Endodermal cell (in vitro differentiated cells): ENCODE measurements at regions not wholly inside any gene's neighbourhood (a gene's known extent, or its start where the extent isn't known, plus 50 kb on each side); places are given as distances from the start of the nearest gene placed in this dataset.

Experiments
- DNase-seq: peaks from one replicate; pipeline ENCODE4 v3.0.0-alpha.2; 2017
- H3K27ac ChIP-seq: 2 replicates; pipeline ENCODE4 v1.5.1; 2013; ENCODE audit warnings: mild to moderate bottlenecking, low read depth, low read length, moderate library complexity
- H3K27me3 ChIP-seq: 2 replicates; pipeline ENCODE4 v1.6.1; 2013; ENCODE audit warnings: mild to moderate bottlenecking, low read length, moderate library complexity; ENCODE audit not compliant: insufficient read depth, control insufficient read depth, poor library complexity, severe bottlenecking
- H3K36me3 ChIP-seq: 2 replicates; pipeline ENCODE4 v1.7.0; 2013; ENCODE audit warnings: mild to moderate bottlenecking, low read length, moderate library complexity; ENCODE audit not compliant: control insufficient read depth, insufficient read depth
- H3K4me1 ChIP-seq: one replicate; pipeline ENCODE4 v1.7.0; 2013; ENCODE audit warnings: low read length; ENCODE audit not compliant: control insufficient read depth, insufficient read depth
- H3K4me3 ChIP-seq: 2 replicates; pipeline ENCODE4 v1.5.1; 2013; ENCODE audit warnings: mild to moderate bottlenecking, low read length, moderate library complexity
- H3K9ac ChIP-seq: 2 replicates; pipeline ENCODE4 v1.6.1; 2013; ENCODE audit warnings: mild to moderate bottlenecking, low read length, moderate library complexity; ENCODE audit not compliant: poor library complexity, severe bottlenecking; ENCODE audit errors: extremely low read depth
- H3K9me3 ChIP-seq: 2 replicates; pipeline ENCODE4 v1.6.1; 2013; ENCODE audit warnings: mild to moderate bottlenecking, low read length, moderate library complexity; ENCODE audit not compliant: control insufficient read depth
- H3K27ac Mint-ChIP-seq: 2 replicates; pipeline ENCODE4 v1.8.0; 2020; ENCODE audit warnings: mixed read lengths
- H3K27me3 Mint-ChIP-seq: 2 replicates; pipeline ENCODE4 v1.8.0; 2021; ENCODE audit warnings: mild to moderate bottlenecking, mixed read lengths; ENCODE audit not compliant: insufficient read depth
- H3K36me3 Mint-ChIP-seq: 2 replicates; pipeline ENCODE4 v1.8.0; 2020; ENCODE audit warnings: low read depth, mixed read lengths
- H3K4me1 Mint-ChIP-seq: 2 replicates; pipeline ENCODE4 v1.8.0; 2020; ENCODE audit warnings: mixed read lengths
- H3K4me3 Mint-ChIP-seq: 2 replicates; pipeline ENCODE4 v1.8.0; 2020; ENCODE audit warnings: mild to moderate bottlenecking, moderate library complexity, mixed read lengths
- H3K9me3 Mint-ChIP-seq: 2 replicates; pipeline ENCODE4 v1.8.0; 2020; ENCODE audit warnings: mild to moderate bottlenecking, mixed read lengths
- CTCF ChIP-seq: fragments of 200-600 bp; sonication (generic); conservative IDR thresholded peaks from 2 replicates; pipeline ENCODE4 v1.5.0; 2021; ENCODE audit warnings: antibody characterized with exemption, mild to moderate bottlenecking
- WGBS, 2 experiments: methylation state at CpG; one replicate each; pipeline versions ENCODE4 v1.1.5 to v1.1.7; 2013; ENCODE audit warnings: missing lambda C conversion rate in 2 of 2, mixed read lengths in 1 of 2; ENCODE audit not compliant: insufficient coverage in 1 of 2, insufficient read length in 1 of 2; 5-methylcytosine and 5-hydroxymethylcytosine counted together

- no peak overlapping the region for H3K4me3 Mint-ChIP-seq
- H3K4me1 ChIP-seq: no peaks in the 10 kb centered on the region
- no peaks in the 10 kb centered on the region for H3K27me3 ChIP-seq
- H3K27ac ChIP-seq: no peak overlapping the region
- no peaks in the 10 kb centered on the region for H3K36me3 Mint-ChIP-seq
- H3K9me3 Mint-ChIP-seq: peaks cover 15% of the 10 kb centered on the region
- no peak overlapping the region for H3K27ac Mint-ChIP-seq
- no peak for DNase-seq
- no peaks in the 10 kb centered on the region for H3K36me3 ChIP-seq
- H3K9me3 ChIP-seq: no peaks in the 10 kb centered on the region
- TF ChIP-seq CTCF: no peak
- no peak overlapping the region for H3K9ac ChIP-seq
- 90 to 94% methylated on average over 2 to 5 of the region's 5 CpGs for WGBS, 2 experiments
- no peaks in the 10 kb centered on the region for H3K4me1 Mint-ChIP-seq
- H3K27me3 Mint-ChIP-seq: no peaks in the 10 kb centered on the region
- no peak overlapping the region for H3K4me3 ChIP-seq
Observed at GRCh38 chr12:126358806-126359205, 1293.6 kb downstream of the AACS start.

GRCh38 chr12:126359216-126359615, 1294.0 kb downstream of the AACS start:
- H3K4me3 Mint-ChIP-seq: no peak overlapping the region
- Histone ChIP-seq H3K27me3 (no peaks in the 10 kb centered on the region), H3K4me1 (no peaks in the 10 kb centered on the region), H3K9ac (no peak overlapping the region), H3K4me3 (no peak overlapping the region), H3K36me3 (no peaks in the 10 kb centered on the region), H3K27ac (no peak overlapping the region), H3K9me3 (no peaks in the 10 kb centered on the region)
- H3K27me3 Mint-ChIP-seq: no peaks in the 10 kb centered on the region
- no peak for TF ChIP-seq CTCF
- peaks cover 11% of the 10 kb centered on the region for H3K9me3 Mint-ChIP-seq
- H3K27ac Mint-ChIP-seq: no peak overlapping the region
- no peak for DNase-seq
- no peaks in the 10 kb centered on the region for H3K4me1 Mint-ChIP-seq
- 88 to 89% methylated on average over 2 to 3 of the region's 3 CpGs for WGBS, 2 experiments
- no peaks in the 10 kb centered on the region for H3K36me3 Mint-ChIP-seq

- no peak for DNase-seq
- Histone ChIP-seq H3K36me3 (no peaks in the 10 kb centered on the region), H3K27ac (no peak overlapping the region), H3K4me1 (no peaks in the 10 kb centered on the region), H3K9me3 (no peaks in the 10 kb centered on the region), H3K9ac (no peak overlapping the region), H3K4me3 (no peak overlapping the region), H3K27me3 (no peaks in the 10 kb centered on the region)
- H3K4me3 Mint-ChIP-seq: no peak overlapping the region
- no peaks in the 10 kb centered on the region for H3K4me1 Mint-ChIP-seq
- H3K36me3 Mint-ChIP-seq: no peaks in the 10 kb centered on the region
- H3K27ac Mint-ChIP-seq: no peak overlapping the region
- TF ChIP-seq CTCF: no peak
- no peaks in the 10 kb centered on the region for H3K27me3 Mint-ChIP-seq
- peaks cover 1% of the 10 kb centered on the region for H3K9me3 Mint-ChIP-seq
- WGBS, 2 experiments: 90 to 95% methylated on average over 2 to 3 of the region's 3 CpGs
Observed at GRCh38 chr12:126361804-126362203, 1296.6 kb downstream of the AACS start.
